ENCODE measurements at regions not wholly inside any gene's neighbourhood (a gene's known extent, or its start where the extent isn't known, plus 50 kb on each side); places are given as distances from the start of the nearest gene placed in this dataset.

DNA sequence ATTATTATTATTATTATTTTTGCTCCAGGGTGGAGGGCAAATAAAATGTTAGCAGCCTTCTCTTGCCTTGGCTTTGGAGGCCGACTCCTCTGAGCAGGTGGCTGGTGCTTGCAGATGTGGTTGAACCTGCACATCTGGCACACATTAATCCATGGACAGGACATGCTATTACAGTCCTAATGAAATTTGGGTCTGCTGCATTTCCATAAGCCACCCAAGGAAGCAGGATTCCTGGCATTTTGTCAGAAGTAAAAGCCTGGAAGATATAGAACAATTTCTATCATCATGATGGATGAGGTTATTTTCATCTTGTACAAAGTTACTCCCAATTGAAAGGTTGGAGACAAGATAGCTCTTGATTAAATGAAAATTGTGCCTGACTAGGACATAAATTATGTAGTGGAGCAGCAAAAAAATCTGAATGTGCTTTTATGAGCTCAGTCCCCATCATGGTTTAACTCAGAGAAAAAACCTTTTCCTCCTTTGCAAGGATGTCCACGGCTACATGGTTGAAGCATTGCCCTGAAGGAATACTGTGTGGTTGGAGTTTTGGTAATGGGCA, 130.9 kb upstream of the RGMA start:
- Histone ChIP-seq H3K27ac (ENCODE audit: control insufficient read depth, insufficient read depth) (no peak overlapping the region), H3K9ac (ENCODE audit: control insufficient read depth, insufficient read depth, low read length) (no peak overlapping the region), H3K4me1 (ENCODE audit: control insufficient read depth, insufficient read depth, low read length) (no peaks in the 10 kb centered on the region), H3K79me2 (ENCODE audit: control insufficient read depth, insufficient read depth, low read length) (no peaks in the 10 kb centered on the region), H3K27me3 (replicated peaks in 1 of 2; ENCODE audit: control insufficient read depth in 2 of 2, insufficient read depth in 2 of 2, low read length in 1 of 2) (no peaks in the 10 kb centered on the region), H3K36me3 (ENCODE audit: control insufficient read depth in 2 of 2, insufficient read depth in 2 of 2, low read length in 1 of 2) (no peaks in the 10 kb centered on the region), H2AFZ (ENCODE audit: control insufficient read depth, low read depth, low read length) (no peak overlapping the region), H4K20me1 (ENCODE audit: control insufficient read depth, insufficient read depth) (no peaks in the 10 kb centered on the region), H3K9me3 (replicated peaks; ENCODE audit: control insufficient read depth, insufficient read depth, low read length) (no peaks in the 10 kb centered on the region), H3K4me2 (ENCODE audit: control insufficient read depth, insufficient read depth) (no peak overlapping the region), H3K4me3 (no peak overlapping the region)
- ChIA-PET RAD21 (ENCODE audit: unreplicated experiment) (no interaction called here), CTCF (no interaction called here), SMC1A (ENCODE audit: uncharacterized antibody, unreplicated experiment) (no interaction called here), POLR2A (no interaction called here)
- 0% methylated on average over 2 of the region's 2 CpGs for WGBS (ENCODE audit: insufficient coverage, insufficient replicate concordance, low lambda C conversion rate, missing lambda C conversion rate)
- BruUV-seq (replicated peaks): no TSS peak
- ATAC-seq (no peak), FAIRE-seq (no peak), DNase-seq (ENCODE audit: low read depth, low spot score) (no peak)
- intact Hi-C loops (cut with micrococcal nuclease; ENCODE audit: unreplicated experiment) (loop anchor here (10.0 kb wide), 1 partner anchor 125 kb away; no protein-coding TSS in a partner anchor), in situ Hi-C loops (cut with MboI) (no loop called here)
- no peak for TF ChIP-seq RCOR1 (conservative IDR thresholded peaks at IDR 0.05; ENCODE audit: low read depth, low read length)
- TF ChIP-seq, protein P1, sequence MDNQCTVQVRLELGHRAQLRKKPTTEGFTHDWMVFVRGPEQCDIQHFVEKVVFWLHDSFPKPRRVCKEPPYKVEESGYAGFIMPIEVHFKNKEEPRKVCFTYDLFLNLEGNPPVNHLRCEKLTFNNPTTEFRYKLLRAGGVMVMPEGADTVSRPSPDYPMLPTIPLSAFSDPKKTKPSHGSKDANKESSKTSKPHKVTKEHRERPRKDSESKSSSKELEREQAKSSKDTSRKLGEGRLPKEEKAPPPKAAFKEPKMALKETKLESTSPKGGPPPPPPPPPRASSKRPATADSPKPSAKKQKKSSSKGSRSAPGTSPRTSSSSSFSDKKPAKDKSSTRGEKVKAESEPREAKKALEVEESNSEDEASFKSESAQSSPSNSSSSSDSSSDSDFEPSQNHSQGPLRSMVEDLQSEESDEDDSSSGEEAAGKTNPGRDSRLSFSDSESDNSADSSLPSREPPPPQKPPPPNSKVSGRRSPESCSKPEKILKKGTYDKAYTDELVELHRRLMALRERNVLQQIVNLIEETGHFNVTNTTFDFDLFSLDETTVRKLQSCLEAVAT (IDR thresholded peaks at IDR 0.05): no peak
- no peak for TF ChIP-seq RAD51 (IDR thresholded peaks at IDR 0.05)
- TF ChIP-seq SPI1 (IDR thresholded peaks at IDR 0.05; ENCODE audit: borderline replicate concordance, insufficient read depth, low read depth, low read length): no peak
- no peak for TF ChIP-seq ZZZ3 (IDR thresholded peaks at IDR 0.05; ENCODE audit: control insufficient read depth, insufficient read length, low read depth)
- TF ChIP-seq GATAD2B (conservative IDR thresholded peaks at IDR 0.05; ENCODE audit: low read depth): no peak
- TF ChIP-seq CBX5 (IDR thresholded peaks at IDR 0.05; ENCODE audit: low read depth): no peak
- TF ChIP-seq NFXL1 (IDR thresholded peaks at IDR 0.05; ENCODE audit: borderline replicate concordance): no peak
- no peak for TF ChIP-seq STAT1 (conservative IDR thresholded peaks at IDR 0.05)
- TF ChIP-seq SUPT20H (IDR thresholded peaks at IDR 0.05; ENCODE audit: borderline replicate concordance, control insufficient read depth, low read depth, low read length): no peak
- TF ChIP-seq BMI1 (IDR thresholded peaks at IDR 0.05; ENCODE audit: borderline replicate concordance): no peak
- TF ChIP-seq ZNF24 (IDR thresholded peaks at IDR 0.05): no peak
- TF ChIP-seq, protein P2, sequence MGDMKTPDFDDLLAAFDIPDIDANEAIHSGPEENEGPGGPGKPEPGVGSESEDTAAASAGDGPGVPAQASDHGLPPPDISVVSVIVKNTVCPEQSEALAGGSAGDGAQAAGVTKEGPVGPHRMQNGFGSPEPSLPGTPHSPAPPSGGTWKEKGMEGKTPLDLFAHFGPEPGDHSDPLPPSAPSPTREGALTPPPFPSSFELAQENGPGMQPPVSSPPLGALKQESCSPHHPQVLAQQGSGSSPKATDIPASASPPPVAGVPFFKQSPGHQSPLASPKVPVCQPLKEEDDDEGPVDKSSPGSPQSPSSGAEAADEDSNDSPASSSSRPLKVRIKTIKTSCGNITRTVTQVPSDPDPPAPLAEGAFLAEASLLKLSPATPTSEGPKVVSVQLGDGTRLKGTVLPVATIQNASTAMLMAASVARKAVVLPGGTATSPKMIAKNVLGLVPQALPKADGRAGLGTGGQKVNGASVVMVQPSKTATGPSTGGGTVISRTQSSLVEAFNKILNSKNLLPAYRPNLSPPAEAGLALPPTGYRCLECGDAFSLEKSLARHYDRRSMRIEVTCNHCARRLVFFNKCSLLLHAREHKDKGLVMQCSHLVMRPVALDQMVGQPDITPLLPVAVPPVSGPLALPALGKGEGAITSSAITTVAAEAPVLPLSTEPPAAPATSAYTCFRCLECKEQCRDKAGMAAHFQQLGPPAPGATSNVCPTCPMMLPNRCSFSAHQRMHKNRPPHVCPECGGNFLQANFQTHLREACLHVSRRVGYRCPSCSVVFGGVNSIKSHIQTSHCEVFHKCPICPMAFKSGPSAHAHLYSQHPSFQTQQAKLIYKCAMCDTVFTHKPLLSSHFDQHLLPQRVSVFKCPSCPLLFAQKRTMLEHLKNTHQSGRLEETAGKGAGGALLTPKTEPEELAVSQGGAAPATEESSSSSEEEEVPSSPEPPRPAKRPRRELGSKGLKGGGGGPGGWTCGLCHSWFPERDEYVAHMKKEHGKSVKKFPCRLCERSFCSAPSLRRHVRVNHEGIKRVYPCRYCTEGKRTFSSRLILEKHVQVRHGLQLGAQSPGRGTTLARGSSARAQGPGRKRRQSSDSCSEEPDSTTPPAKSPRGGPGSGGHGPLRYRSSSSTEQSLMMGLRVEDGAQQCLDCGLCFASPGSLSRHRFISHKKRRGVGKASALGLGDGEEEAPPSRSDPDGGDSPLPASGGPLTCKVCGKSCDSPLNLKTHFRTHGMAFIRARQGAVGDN (IDR thresholded peaks at IDR 0.05): no peak
- TF ChIP-seq, protein P3, sequence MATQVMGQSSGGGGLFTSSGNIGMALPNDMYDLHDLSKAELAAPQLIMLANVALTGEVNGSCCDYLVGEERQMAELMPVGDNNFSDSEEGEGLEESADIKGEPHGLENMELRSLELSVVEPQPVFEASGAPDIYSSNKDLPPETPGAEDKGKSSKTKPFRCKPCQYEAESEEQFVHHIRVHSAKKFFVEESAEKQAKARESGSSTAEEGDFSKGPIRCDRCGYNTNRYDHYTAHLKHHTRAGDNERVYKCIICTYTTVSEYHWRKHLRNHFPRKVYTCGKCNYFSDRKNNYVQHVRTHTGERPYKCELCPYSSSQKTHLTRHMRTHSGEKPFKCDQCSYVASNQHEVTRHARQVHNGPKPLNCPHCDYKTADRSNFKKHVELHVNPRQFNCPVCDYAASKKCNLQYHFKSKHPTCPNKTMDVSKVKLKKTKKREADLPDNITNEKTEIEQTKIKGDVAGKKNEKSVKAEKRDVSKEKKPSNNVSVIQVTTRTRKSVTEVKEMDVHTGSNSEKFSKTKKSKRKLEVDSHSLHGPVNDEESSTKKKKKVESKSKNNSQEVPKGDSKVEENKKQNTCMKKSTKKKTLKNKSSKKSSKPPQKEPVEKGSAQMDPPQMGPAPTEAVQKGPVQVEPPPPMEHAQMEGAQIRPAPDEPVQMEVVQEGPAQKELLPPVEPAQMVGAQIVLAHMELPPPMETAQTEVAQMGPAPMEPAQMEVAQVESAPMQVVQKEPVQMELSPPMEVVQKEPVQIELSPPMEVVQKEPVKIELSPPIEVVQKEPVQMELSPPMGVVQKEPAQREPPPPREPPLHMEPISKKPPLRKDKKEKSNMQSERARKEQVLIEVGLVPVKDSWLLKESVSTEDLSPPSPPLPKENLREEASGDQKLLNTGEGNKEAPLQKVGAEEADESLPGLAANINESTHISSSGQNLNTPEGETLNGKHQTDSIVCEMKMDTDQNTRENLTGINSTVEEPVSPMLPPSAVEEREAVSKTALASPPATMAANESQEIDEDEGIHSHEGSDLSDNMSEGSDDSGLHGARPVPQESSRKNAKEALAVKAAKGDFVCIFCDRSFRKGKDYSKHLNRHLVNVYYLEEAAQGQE (IDR thresholded peaks at IDR 0.05; ENCODE audit: low read depth, low read length): no peak

All from GM12878 (cell line).